Fibroblast of villous mesenchyme (primary cell): ENCODE measurements at regions not wholly inside any gene's neighbourhood (a gene's known extent, or its start where the extent isn't known, plus 50 kb on each side); places are given as distances from the start of the nearest gene placed in this dataset.

ENCODE experiments used
- DNase-seq: peaks from one replicate; pipeline ENCODE4 v3.0.0-alpha.2; 2010; ENCODE audit warnings: low read depth
- H3K4me3 ChIP-seq: 2 replicates; pipeline ENCODE4 v1.5.1; 2011; ENCODE audit warnings: low read depth, mild to moderate bottlenecking, low read length
- TF ChIP-seq, protein P1 (sequence below): IDR thresholded peaks from 2 replicates; pipeline ENCODE4 v1.5.1; 2012; ENCODE audit warnings: low read depth, mild to moderate bottlenecking, low read length; ENCODE audit not compliant: insufficient read depth

DNA sequence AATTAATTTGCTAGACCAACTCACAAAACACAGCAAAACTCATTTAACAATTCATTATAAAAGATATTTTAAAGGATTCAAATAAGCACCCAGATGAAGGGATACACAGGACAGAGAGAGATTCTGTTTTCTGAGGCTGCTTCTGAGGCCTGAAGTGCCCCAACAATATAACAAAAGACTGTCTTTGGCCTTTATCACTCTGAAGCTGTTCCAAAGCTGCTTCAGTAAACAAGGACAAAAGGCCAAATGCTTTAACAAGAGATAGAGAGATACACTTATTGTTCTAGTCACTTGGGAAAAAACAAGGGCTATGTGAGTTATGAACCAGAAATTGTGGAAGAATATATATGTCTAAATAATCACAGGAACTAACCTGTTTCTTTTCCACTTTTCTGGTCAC is 223.7 kb downstream of the CXCL12 start:
- TF ChIP-seq, protein P1, sequence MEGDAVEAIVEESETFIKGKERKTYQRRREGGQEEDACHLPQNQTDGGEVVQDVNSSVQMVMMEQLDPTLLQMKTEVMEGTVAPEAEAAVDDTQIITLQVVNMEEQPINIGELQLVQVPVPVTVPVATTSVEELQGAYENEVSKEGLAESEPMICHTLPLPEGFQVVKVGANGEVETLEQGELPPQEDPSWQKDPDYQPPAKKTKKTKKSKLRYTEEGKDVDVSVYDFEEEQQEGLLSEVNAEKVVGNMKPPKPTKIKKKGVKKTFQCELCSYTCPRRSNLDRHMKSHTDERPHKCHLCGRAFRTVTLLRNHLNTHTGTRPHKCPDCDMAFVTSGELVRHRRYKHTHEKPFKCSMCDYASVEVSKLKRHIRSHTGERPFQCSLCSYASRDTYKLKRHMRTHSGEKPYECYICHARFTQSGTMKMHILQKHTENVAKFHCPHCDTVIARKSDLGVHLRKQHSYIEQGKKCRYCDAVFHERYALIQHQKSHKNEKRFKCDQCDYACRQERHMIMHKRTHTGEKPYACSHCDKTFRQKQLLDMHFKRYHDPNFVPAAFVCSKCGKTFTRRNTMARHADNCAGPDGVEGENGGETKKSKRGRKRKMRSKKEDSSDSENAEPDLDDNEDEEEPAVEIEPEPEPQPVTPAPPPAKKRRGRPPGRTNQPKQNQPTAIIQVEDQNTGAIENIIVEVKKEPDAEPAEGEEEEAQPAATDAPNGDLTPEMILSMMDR: no peak
- DNase-seq: no peak
- H3K4me3 ChIP-seq: no peak overlapping the region

DNA sequence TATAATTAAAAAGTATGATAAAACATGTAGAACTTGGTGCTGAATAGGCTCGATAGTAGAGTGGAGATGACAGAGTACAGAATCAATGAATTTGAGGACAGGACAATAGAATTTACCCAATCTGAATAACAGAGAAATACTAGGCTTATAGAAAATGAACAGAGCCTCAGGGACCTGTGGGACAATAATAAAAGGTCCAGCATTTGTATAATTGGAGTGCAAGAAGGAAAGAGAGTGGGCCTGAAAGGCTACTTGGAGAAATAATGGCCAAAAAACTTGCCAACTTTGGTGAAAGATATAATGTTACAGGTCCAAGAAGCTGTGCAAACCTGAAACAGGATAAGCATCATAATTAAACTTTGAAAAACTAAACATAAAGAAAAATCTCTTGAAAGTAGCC is 227.3 kb downstream of the CXCL12 start:
- DNase-seq: no peak
- TF ChIP-seq, protein P1: no peak
- no peak overlapping the region for H3K4me3 ChIP-seq

DNA sequence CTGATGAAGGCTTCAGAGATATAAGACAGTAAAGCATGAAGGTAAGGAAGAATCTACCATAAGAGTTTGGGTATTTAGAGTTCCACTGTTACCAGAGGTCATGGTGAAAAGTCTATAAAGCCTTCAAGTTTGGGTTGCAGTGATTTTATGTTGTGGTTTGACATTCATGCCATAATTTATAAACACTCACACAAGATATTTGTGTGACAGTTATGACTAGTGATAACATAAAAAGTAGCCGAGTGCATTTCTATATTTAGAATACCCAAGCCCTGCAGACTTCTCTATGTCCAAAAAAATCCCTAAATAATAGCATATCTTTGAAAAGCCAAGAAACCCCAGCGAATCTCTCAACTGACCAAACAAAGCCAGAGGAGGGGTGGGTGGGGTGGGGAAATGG is 229.9 kb downstream of the CXCL12 start:
- H3K4me3 ChIP-seq: no peak overlapping the region
- DNase-seq: peak; percentile 28
- TF ChIP-seq, protein P1: no peak

DNA sequence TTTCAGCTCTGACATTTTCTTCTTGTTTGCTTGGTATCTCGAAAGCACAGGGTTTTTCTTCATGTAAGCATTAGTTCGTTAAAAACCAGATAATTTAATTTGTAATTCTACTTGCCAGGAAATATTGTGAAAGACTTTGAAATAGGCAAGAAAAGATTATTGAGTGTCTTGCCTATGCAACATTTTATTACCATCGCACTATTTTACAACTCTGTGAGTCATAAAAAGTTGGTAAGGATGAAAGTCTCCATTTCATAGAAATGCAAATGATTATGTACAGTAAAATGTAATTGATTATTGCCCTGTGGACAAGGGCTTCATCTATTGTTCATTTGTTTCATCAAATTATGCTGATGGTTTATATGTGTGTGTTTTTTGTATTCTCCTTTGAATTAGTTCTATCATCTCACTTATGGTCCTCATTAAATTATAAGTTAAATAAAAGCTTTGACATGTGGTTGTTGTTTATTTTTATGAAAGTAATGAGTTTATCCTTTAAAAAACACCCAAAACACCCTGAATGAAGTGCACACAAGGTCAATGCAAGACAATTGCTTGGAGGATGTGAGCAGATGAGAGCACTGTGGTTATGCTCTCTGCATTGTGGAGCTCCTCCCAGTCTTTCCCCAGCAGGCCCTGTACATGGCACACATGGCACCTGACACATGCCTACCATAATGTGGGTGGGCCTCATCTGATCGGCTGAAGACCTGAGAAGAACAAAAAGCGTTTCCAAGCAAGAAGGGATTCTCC is 230.8 kb downstream of the CXCL12 start:
- no peak overlapping the region for H3K4me3 ChIP-seq
- DNase-seq: peak; percentile 51
- TF ChIP-seq, protein P1: no peak

GRCh38 chr10:44143556-44143955 is 241.3 kb downstream of the CXCL12 start:
- no peak overlapping the region for H3K4me3 ChIP-seq
- TF ChIP-seq, protein P1: no peak
- no peak for DNase-seq

GRCh38 chr10:44132361-44133289 is 252.3 kb downstream of the CXCL12 start:
- no peak overlapping the region for H3K4me3 ChIP-seq
- TF ChIP-seq, protein P1: no peak
- DNase-seq: no peak
